Rectal smooth muscle tissue (tissue), 1 donor: ENCODE measurements at regions not wholly inside any gene's neighbourhood (a gene's known extent, or its start where the extent isn't known, plus 50 kb on each side); places are given as distances from the start of the nearest gene placed in this dataset.

Experiments
- H3K27ac ChIP-seq: one replicate; pipeline ENCODE4 v1.7.0; 2013; ENCODE audit warnings: low read depth, low read length, inconsistent platforms
- H3K27me3 ChIP-seq: one replicate; pipeline ENCODE4 v1.7.0; 2013; ENCODE audit warnings: low read length; ENCODE audit not compliant: control insufficient read depth, insufficient read depth
- H3K36me3 ChIP-seq: one replicate; pipeline ENCODE4 v1.7.0; 2013; ENCODE audit warnings: low read length; ENCODE audit not compliant: control insufficient read depth, insufficient read depth
- H3K4me1 ChIP-seq: one replicate; pipeline ENCODE4 v1.7.0; 2013; ENCODE audit warnings: low read length; ENCODE audit not compliant: control insufficient read depth, insufficient read depth
- H3K4me3 ChIP-seq: one replicate; pipeline ENCODE4 v1.7.0; 2013; ENCODE audit warnings: low read length
- H3K9ac ChIP-seq: one replicate; pipeline ENCODE4 v1.7.0; 2013; ENCODE audit warnings: low read length

- Histone ChIP-seq H3K27ac (no peak overlapping the region), H3K27me3 (no peaks in the 10 kb centered on the region), H3K4me1 (no peaks in the 10 kb centered on the region), H3K4me3 (no peak overlapping the region), H3K9ac (no peak overlapping the region), H3K36me3 (no peaks in the 10 kb centered on the region)
Measured at GRCh38 chr21:33989440-33989839, 73.8 kb upstream of the ATP5PO start.

- Histone ChIP-seq H3K27ac (no peak overlapping the region), H3K36me3 (no peaks in the 10 kb centered on the region), H3K27me3 (no peaks in the 10 kb centered on the region), H3K4me3 (no peak overlapping the region), H3K9ac (no peak overlapping the region), H3K4me1 (no peaks in the 10 kb centered on the region)
Measured at GRCh38 chr21:33988237-33989017, 72.8 kb upstream of the ATP5PO start.

GRCh38 chr21:33987461-33987860 lies 71.9 kb upstream of the ATP5PO start:
- Histone ChIP-seq H3K4me3 (no peak overlapping the region), H3K27me3 (no peaks in the 10 kb centered on the region), H3K9ac (no peak overlapping the region), H3K4me1 (no peaks in the 10 kb centered on the region), H3K27ac (no peak overlapping the region), H3K36me3 (no peaks in the 10 kb centered on the region)

- no peaks in the 10 kb centered on the region for H3K27me3 ChIP-seq
- H3K4me3 ChIP-seq = no peak overlapping the region
- H3K9ac ChIP-seq = no peak overlapping the region
- no peaks in the 10 kb centered on the region for H3K4me1 ChIP-seq
- H3K27ac ChIP-seq = no peak overlapping the region
- no peaks in the 10 kb centered on the region for H3K36me3 ChIP-seq
Measured at GRCh38 chr21:33985117-33986050, 69.8 kb upstream of the ATP5PO start.

- no peak overlapping the region for H3K9ac ChIP-seq
- no peaks in the 10 kb centered on the region for H3K4me1 ChIP-seq
- no peak overlapping the region for H3K27ac ChIP-seq
- no peaks in the 10 kb centered on the region for H3K36me3 ChIP-seq
- no peaks in the 10 kb centered on the region for H3K27me3 ChIP-seq
- H3K4me3 ChIP-seq = no peak overlapping the region
Measured at GRCh38 chr21:33984021-33984481, 68.4 kb upstream of the ATP5PO start.

- H3K4me1 ChIP-seq = no peaks in the 10 kb centered on the region
- H3K36me3 ChIP-seq = no peaks in the 10 kb centered on the region
- no peaks in the 10 kb centered on the region for H3K27me3 ChIP-seq
- H3K27ac ChIP-seq = no peak overlapping the region
- H3K4me3 ChIP-seq = no peak overlapping the region
- no peak overlapping the region for H3K9ac ChIP-seq
Measured at GRCh38 chr21:33981391-33982101, 65.9 kb upstream of the ATP5PO start.

- Histone ChIP-seq H3K9ac (no peak overlapping the region), H3K4me3 (no peak overlapping the region), H3K4me1 (no peaks in the 10 kb centered on the region), H3K27me3 (no peaks in the 10 kb centered on the region), H3K36me3 (no peaks in the 10 kb centered on the region), H3K27ac (no peak overlapping the region)
Measured at GRCh38 chr21:33980276-33980916, 64.8 kb upstream of the ATP5PO start.

- Histone ChIP-seq H3K36me3 (no peaks in the 10 kb centered on the region), H3K27me3 (no peaks in the 10 kb centered on the region), H3K9ac (no peak overlapping the region), H3K27ac (no peak overlapping the region), H3K4me3 (no peak overlapping the region), H3K4me1 (no peaks in the 10 kb centered on the region)
Measured at GRCh38 chr21:33978585-33978984, 63.0 kb upstream of the ATP5PO start.

- Histone ChIP-seq H3K4me1 (no peaks in the 10 kb centered on the region), H3K27me3 (no peaks in the 10 kb centered on the region), H3K27ac (no peak overlapping the region), H3K9ac (no peak overlapping the region), H3K4me3 (no peak overlapping the region), H3K36me3 (no peaks in the 10 kb centered on the region)
Measured at GRCh38 chr21:33977721-33978369, 62.2 kb upstream of the ATP5PO start.

GRCh38 chr21:33977017-33977720 lies 61.6 kb upstream of the ATP5PO start:
- Histone ChIP-seq H3K27me3 (no peaks in the 10 kb centered on the region), H3K36me3 (no peaks in the 10 kb centered on the region), H3K4me1 (no peaks in the 10 kb centered on the region), H3K9ac (no peak overlapping the region), H3K4me3 (no peak overlapping the region), H3K27ac (no peak overlapping the region)
